ENCODE measurements at regions not wholly inside any gene's neighbourhood (a gene's known extent, or its start where the extent isn't known, plus 50 kb on each side); places are given as distances from the start of the nearest gene placed in this dataset.

DNA sequence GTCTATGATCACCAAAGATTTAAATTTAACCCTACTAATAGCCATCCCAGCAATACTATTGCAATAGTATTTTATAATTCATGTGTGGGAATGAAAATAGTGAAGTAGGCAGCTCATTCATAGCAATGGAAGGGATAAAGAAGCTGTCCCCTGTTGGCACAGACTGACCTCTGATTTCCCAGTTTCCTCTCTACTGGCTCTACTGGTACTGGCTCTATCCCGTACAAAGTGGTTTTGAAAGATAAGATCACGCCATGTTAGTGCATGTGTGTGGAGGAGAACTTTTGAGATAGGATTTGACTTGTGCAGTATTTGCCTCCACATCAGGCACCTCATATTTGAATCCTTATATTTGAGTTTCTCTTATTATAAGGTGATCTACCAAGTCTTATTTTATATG, 227.3 kb upstream of the ADGRL2 start:
- TF ChIP-seq, protein P1, sequence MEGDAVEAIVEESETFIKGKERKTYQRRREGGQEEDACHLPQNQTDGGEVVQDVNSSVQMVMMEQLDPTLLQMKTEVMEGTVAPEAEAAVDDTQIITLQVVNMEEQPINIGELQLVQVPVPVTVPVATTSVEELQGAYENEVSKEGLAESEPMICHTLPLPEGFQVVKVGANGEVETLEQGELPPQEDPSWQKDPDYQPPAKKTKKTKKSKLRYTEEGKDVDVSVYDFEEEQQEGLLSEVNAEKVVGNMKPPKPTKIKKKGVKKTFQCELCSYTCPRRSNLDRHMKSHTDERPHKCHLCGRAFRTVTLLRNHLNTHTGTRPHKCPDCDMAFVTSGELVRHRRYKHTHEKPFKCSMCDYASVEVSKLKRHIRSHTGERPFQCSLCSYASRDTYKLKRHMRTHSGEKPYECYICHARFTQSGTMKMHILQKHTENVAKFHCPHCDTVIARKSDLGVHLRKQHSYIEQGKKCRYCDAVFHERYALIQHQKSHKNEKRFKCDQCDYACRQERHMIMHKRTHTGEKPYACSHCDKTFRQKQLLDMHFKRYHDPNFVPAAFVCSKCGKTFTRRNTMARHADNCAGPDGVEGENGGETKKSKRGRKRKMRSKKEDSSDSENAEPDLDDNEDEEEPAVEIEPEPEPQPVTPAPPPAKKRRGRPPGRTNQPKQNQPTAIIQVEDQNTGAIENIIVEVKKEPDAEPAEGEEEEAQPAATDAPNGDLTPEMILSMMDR (IDR thresholded peaks at IDR 0.05): no peak
- no peak for TF ChIP-seq POLR2A (IDR thresholded peaks at IDR 0.05)
